Transverse colon (tissue), 4 donors: ENCODE measurements at regions not wholly inside any gene's neighbourhood (a gene's known extent, or its start where the extent isn't known, plus 50 kb on each side); places are given as distances from the start of the nearest gene placed in this dataset.

ENCODE experiments used
- CTCF ChIP-seq, 5 experiments: fragments of 200-600 bp in 3 of 5; fragments of 450-650 bp in 2 of 5; sonication (generic) in 3 of 5; IDR thresholded peaks; 1 replicate in 2 of 5; 2 replicates in 3 of 5; pipeline ENCODE4 v1.5.1; 2016 to 2017; ENCODE audit warnings: antibody characterized with exemption in 5 of 5, inconsistent platforms in 3 of 5, mild to moderate bottlenecking in 2 of 5, moderate library complexity in 1 of 5
- EP300 ChIP-seq: sonication (generic); formaldehyde crosslinking; IDR thresholded peaks from one replicate; pipeline ENCODE4 v1.6.1; 2017; ENCODE audit warnings: antibody characterized with exemption, low read depth
- POLR2A ChIP-seq: fragments of 450-650 bp; IDR thresholded peaks from one replicate; pipeline ENCODE4 v1.6.1; 2016; ENCODE audit warnings: antibody characterized with exemption, mild to moderate bottlenecking, moderate library complexity
- POLR2AphosphoS5 ChIP-seq, 3 donors: sonication (generic); formaldehyde crosslinking; IDR thresholded peaks; one replicate each; pipeline ENCODE4 v1.6.1; 2016; ENCODE audit warnings: antibody characterized with exemption in 3 of 3

GRCh38 chr6:6823568-6824224 is 235.2 kb downstream of the LY86 start:
- no peak for TF ChIP-seq POLR2A
- no peak for TF ChIP-seq POLR2AphosphoS5 (IDR thresholded peaks at IDR 0.05)
- TF ChIP-seq CTCF (IDR thresholded peaks at IDR 0.05), result no peak
- TF ChIP-seq EP300, result no peak
